Kidney epithelial cell (primary cell): ENCODE measurements at regions not wholly inside any gene's neighbourhood (a gene's known extent, or its start where the extent isn't known, plus 50 kb on each side); places are given as distances from the start of the nearest gene placed in this dataset.

Source experiments
- DNase-seq: peaks from one replicate; pipeline ENCODE4 v3.0.0-alpha.2; 2010; ENCODE audit warnings: low read depth
- H3K27me3 ChIP-seq: 2 replicates; pipeline ENCODE4 v1.6.0; 2011; ENCODE audit warnings: low read length; ENCODE audit not compliant: control insufficient read depth, insufficient read depth
- H3K36me3 ChIP-seq: 2 replicates; pipeline ENCODE4 v1.5.1; 2011; ENCODE audit warnings: low read length; ENCODE audit not compliant: control insufficient read depth, insufficient read depth
- H3K4me3 ChIP-seq: 2 replicates; pipeline ENCODE4 v1.5.1; 2011; ENCODE audit warnings: low read depth, mild to moderate bottlenecking, control low read depth, low read length
- CTCF ChIP-seq: IDR thresholded peaks from 2 replicates; pipeline ENCODE4 v1.5.1; 2011; ENCODE audit warnings: mild to moderate bottlenecking, moderate library complexity, low read length, control low read depth, inconsistent platforms; ENCODE audit not compliant: insufficient read depth, poor library complexity, severe bottlenecking

GRCh38 chr21:35633501-35633900, 426.8 kb downstream of the SETD4 start:
- H3K36me3 ChIP-seq, result no peaks in the 10 kb centered on the region
- H3K4me3 ChIP-seq, result no peak overlapping the region
- no peaks in the 10 kb centered on the region for H3K27me3 ChIP-seq
- TF ChIP-seq CTCF, result no peak
- DNase-seq, result no peak

DNA sequence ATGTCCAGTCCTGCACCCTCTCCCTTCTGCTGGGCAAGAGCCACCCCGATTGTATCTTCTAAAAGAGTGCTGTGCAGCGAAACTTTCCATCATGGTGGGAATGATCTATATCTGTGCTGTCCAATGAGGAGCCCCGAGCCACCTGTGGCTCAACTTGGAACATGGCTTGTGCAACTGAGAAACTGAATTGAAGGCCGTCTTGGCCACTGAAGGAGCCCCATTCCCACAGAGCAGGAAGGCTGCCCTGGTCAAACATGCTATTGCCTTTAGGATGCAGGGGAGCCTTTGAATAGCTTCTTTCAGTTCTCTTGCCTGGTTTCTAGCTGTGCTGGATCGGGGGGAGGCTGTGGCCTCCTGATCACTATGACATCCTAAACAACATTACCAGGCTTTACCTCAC, 427.6 kb downstream of the SETD4 start:
- Histone ChIP-seq H3K27me3 (no peaks in the 10 kb centered on the region), H3K4me3 (no peak overlapping the region), H3K36me3 (no peaks in the 10 kb centered on the region)
- TF ChIP-seq CTCF, result no peak
- DNase-seq, result no peak

DNA sequence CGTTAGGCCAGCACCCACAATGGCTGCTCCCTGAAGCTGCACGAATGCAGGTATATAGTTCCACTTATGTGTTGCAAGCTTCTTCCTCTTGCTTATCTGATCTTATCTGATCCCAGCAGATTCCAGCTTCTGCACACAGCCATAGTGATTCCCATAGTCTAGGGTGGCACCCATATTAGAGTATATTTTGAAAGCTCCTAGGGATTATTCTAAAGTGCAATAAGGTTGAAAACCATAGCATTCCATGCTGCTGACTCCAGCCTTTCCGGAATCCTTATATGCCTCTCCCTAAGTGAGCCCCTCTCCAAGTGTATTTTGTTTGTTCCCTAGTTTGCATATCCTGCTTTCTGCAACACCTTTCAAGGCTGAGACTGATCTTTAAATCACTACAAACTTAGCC, 432.0 kb downstream of the SETD4 start:
- Histone ChIP-seq H3K4me3 (no peak overlapping the region), H3K36me3 (no peaks in the 10 kb centered on the region), H3K27me3 (no peaks in the 10 kb centered on the region)
- DNase-seq, result no peak
- no peak for TF ChIP-seq CTCF

- no peak for DNase-seq
- TF ChIP-seq CTCF, result no peak
- Histone ChIP-seq H3K36me3 (no peaks in the 10 kb centered on the region), H3K27me3 (no peaks in the 10 kb centered on the region), H3K4me3 (no peak overlapping the region)
Measured at GRCh38 chr21:35627462-35627861, 432.9 kb downstream of the SETD4 start.

DNA sequence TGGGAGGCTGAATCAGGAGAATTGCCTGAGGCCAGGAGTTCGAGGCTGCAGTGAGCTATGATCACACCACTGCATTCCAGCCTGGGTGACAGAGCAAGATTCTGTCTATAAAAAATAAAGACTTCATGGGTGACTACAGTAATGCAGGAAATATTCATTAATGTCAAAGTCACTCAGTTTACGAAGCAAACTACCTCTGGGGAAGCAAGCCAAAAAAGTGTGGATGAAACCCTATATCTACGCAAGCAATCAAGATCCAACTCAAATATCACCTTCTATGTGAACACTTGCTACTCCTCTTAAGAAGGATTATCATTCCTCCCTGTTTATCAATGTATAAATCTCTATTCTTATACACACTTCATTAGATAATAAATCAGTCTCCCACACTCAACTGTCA, 434.8 kb downstream of the SETD4 start:
- no peaks in the 10 kb centered on the region for H3K36me3 ChIP-seq

More for the DNA sequence above, 434.8 kb downstream of the SETD4 start:
- TF ChIP-seq CTCF, result no peak
- no peak overlapping the region for H3K4me3 ChIP-seq
- no peak for DNase-seq
- H3K27me3 ChIP-seq, result no peaks in the 10 kb centered on the region
